ENCODE measurements at regions not wholly inside any gene's neighbourhood (a gene's known extent, or its start where the extent isn't known, plus 50 kb on each side); places are given as distances from the start of the nearest gene placed in this dataset.

- Mint-ChIP-seq H3K27me3 (ENCODE audit: low read depth, unreplicated experiment) (peaks cover 4% of the 10 kb centered on the region), H3K9me3 (ENCODE audit: unreplicated experiment) (no peaks in the 10 kb centered on the region), H3K4me3 (ENCODE audit: unreplicated experiment) (no peak overlapping the region), H3K4me1 (ENCODE audit: low read depth, unreplicated experiment) (no peaks in the 10 kb centered on the region), H3K36me3 (ENCODE audit: low read depth, unreplicated experiment) (no peaks in the 10 kb centered on the region), H3K27ac (ENCODE audit: unreplicated experiment) (no peak overlapping the region)
- Histone ChIP-seq H3K79me2 (ENCODE audit: insufficient read depth, low read length) (no peaks in the 10 kb centered on the region), H3K9ac (ENCODE audit: low read length) (no peak overlapping the region), H3K9me3 (ENCODE audit: insufficient read depth, low read depth, low read length) (no peaks in the 10 kb centered on the region), H3K36me3 (ENCODE audit: insufficient read depth, low read length) (no peaks in the 10 kb centered on the region), H3K4me3 (ENCODE audit: insufficient read depth, low read depth, low read length) (no peak overlapping the region), H4K20me1 (ENCODE audit: insufficient read depth, low read length) (no peaks in the 10 kb centered on the region), H3K4me1 (ENCODE audit: insufficient read depth, low read length) (no peaks in the 10 kb centered on the region), H2AFZ (ENCODE audit: low read depth, low read length) (no peak overlapping the region), H3K27ac (ENCODE audit: low read depth, low read length) (no peak overlapping the region), H3K27me3 (ENCODE audit: insufficient read depth, low read length) (no peaks in the 10 kb centered on the region), H3K4me2 (ENCODE audit: low read length) (no peak overlapping the region)
- DNase-seq (ENCODE audit: low read depth) = no peak
- TF ChIP-seq CTCF (IDR thresholded peaks at IDR 0.05; ENCODE audit: insufficient read depth, low read depth, low read length) = no peak
- no peak for TF ChIP-seq EZH2 (IDR thresholded peaks at IDR 0.05; ENCODE audit: insufficient read depth, low read length)
- FAIRE-seq = no peak
Observed at GRCh38 chr6:95279616-95280015, 297.7 kb upstream of the MANEA start.

- no peaks in the 10 kb centered on the region for H3K4me1 ChIP-seq (ENCODE audit: insufficient read depth, low read length)
- no peaks in the 10 kb centered on the region for H3K79me2 ChIP-seq (ENCODE audit: insufficient read depth, low read length)
- no peaks in the 10 kb centered on the region for H3K36me3 ChIP-seq (ENCODE audit: insufficient read depth, low read length)
- H3K4me2 ChIP-seq (ENCODE audit: low read length) = no peak overlapping the region
- TF ChIP-seq EZH2 (IDR thresholded peaks at IDR 0.05; ENCODE audit: insufficient read depth, low read length) = no peak
- peak; percentile 46 for TF ChIP-seq CTCF (IDR thresholded peaks at IDR 0.05; ENCODE audit: insufficient read depth, low read depth, low read length)
- H3K4me1 Mint-ChIP-seq (ENCODE audit: low read depth, unreplicated experiment) = no peaks in the 10 kb centered on the region
- H3K36me3 Mint-ChIP-seq (ENCODE audit: low read depth, unreplicated experiment) = no peaks in the 10 kb centered on the region
- FAIRE-seq (no peak), DNase-seq (ENCODE audit: low read depth) (no peak)
- H4K20me1 ChIP-seq (ENCODE audit: insufficient read depth, low read length) = no peaks in the 10 kb centered on the region
- no peaks in the 10 kb centered on the region for H3K27me3 ChIP-seq (ENCODE audit: insufficient read depth, low read length)
- no peaks in the 10 kb centered on the region for H3K9me3 Mint-ChIP-seq (ENCODE audit: unreplicated experiment)
- H3K27ac Mint-ChIP-seq (ENCODE audit: unreplicated experiment) = no peak overlapping the region
- no peak overlapping the region for H2AFZ ChIP-seq (ENCODE audit: low read depth, low read length)
- H3K27ac ChIP-seq (ENCODE audit: low read depth, low read length) = no peak overlapping the region
- H3K9me3 ChIP-seq (ENCODE audit: insufficient read depth, low read depth, low read length) = no peaks in the 10 kb centered on the region
- H3K9ac ChIP-seq (ENCODE audit: low read length) = no peak overlapping the region
- H3K27me3 Mint-ChIP-seq (ENCODE audit: low read depth, unreplicated experiment) = peaks cover 4% of the 10 kb centered on the region
- H3K4me3 Mint-ChIP-seq (ENCODE audit: unreplicated experiment) = no peak overlapping the region
- no peak overlapping the region for H3K4me3 ChIP-seq (ENCODE audit: insufficient read depth, low read depth, low read length)
Observed at GRCh38 chr6:95280686-95281273, 296.6 kb upstream of the MANEA start.

- Histone ChIP-seq H4K20me1 (ENCODE audit: insufficient read depth, low read length) (no peaks in the 10 kb centered on the region), H3K79me2 (ENCODE audit: insufficient read depth, low read length) (no peaks in the 10 kb centered on the region), H3K27ac (ENCODE audit: low read depth, low read length) (no peak overlapping the region), H3K9me3 (ENCODE audit: insufficient read depth, low read depth, low read length) (no peaks in the 10 kb centered on the region), H3K36me3 (ENCODE audit: insufficient read depth, low read length) (no peaks in the 10 kb centered on the region), H2AFZ (ENCODE audit: low read depth, low read length) (no peak overlapping the region), H3K4me1 (ENCODE audit: insufficient read depth, low read length) (no peaks in the 10 kb centered on the region), H3K27me3 (ENCODE audit: insufficient read depth, low read length) (no peaks in the 10 kb centered on the region), H3K9ac (ENCODE audit: low read length) (no peak overlapping the region), H3K4me3 (ENCODE audit: insufficient read depth, low read depth, low read length) (no peak overlapping the region), H3K4me2 (ENCODE audit: low read length) (no peak overlapping the region)
- Mint-ChIP-seq H3K4me1 (ENCODE audit: low read depth, unreplicated experiment) (no peaks in the 10 kb centered on the region), H3K36me3 (ENCODE audit: low read depth, unreplicated experiment) (no peaks in the 10 kb centered on the region), H3K4me3 (ENCODE audit: unreplicated experiment) (no peak overlapping the region), H3K27ac (ENCODE audit: unreplicated experiment) (no peak overlapping the region), H3K27me3 (ENCODE audit: low read depth, unreplicated experiment) (no peaks in the 10 kb centered on the region), H3K9me3 (ENCODE audit: unreplicated experiment) (no peaks in the 10 kb centered on the region)
- FAIRE-seq (no peak), DNase-seq (ENCODE audit: low read depth) (no peak)
- TF ChIP-seq CTCF (IDR thresholded peaks at IDR 0.05; ENCODE audit: insufficient read depth, low read depth, low read length) (no peak), EZH2 (IDR thresholded peaks at IDR 0.05; ENCODE audit: insufficient read depth, low read length) (no peak)
Observed at GRCh38 chr6:95285881-95286280, 291.5 kb upstream of the MANEA start.

All from astrocyte (in vitro differentiated cells and primary cell).